SK-N-MC (cell line): ENCODE measurements at regions not wholly inside any gene's neighbourhood (a gene's known extent, or its start where the extent isn't known, plus 50 kb on each side); places are given as distances from the start of the nearest gene placed in this dataset.

Experiments
- EZH2 ChIP-seq: fragments of 200-600 bp; sonication (generic); IDR thresholded peaks from one replicate; pipeline ENCODE4 v1.6.1; 2017; ENCODE audit warnings: antibody characterized with exemption
- FOXP2 ChIP-seq: optimal IDR thresholded peaks from 2 replicates; pipeline ENCODE3; 2011; ENCODE audit warnings: mild to moderate bottlenecking, moderate library complexity; ENCODE audit not compliant: insufficient read depth; ENCODE audit errors: extremely low read length, control extremely low read depth
- POLR2AphosphoS5 ChIP-seq: IDR thresholded peaks from 2 replicates; pipeline ENCODE4 v1.6.1; 2012; ENCODE audit warnings: mild to moderate bottlenecking, low read depth, low read length, borderline replicate concordance

DNA sequence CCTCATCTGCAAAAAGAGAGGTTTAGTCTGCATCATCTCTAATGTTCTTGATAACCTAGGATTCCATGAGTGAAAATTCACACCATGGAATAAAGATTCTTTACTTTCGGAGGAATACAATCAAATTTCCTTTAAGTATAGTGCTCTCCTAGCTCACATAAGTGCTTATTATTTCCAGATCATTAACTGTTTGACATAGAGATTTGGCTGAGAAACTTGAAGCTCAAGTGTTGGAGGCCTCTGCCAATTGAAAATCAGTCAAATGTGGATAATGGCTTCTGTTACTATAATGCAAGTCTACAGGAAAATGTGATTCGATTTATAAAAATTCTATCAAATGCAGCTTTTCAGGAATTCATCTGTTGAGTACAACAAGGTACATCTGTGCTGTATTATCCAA lies 144.6 kb downstream of the KIF18A start:
- TF ChIP-seq POLR2AphosphoS5 = no peak
- TF ChIP-seq EZH2 = no peak
- no peak for TF ChIP-seq FOXP2
